ENCODE measurements at regions not wholly inside any gene's neighbourhood (a gene's known extent, or its start where the extent isn't known, plus 50 kb on each side); places are given as distances from the start of the nearest gene placed in this dataset.

- no peak for TF ChIP-seq CTCF (conservative IDR thresholded peaks at IDR 0.05; ENCODE audit: low read depth, low read length)
- DNase-seq (ENCODE audit: low read depth) = no peak
Measured at GRCh38 chr4:145339075-145339725, 142.5 kb upstream of the SMAD1 start.

GRCh38 chr4:145338568-145338967 is 143.1 kb upstream of the SMAD1 start:
- no peak for DNase-seq (ENCODE audit: low read depth)
- no peak for TF ChIP-seq CTCF (conservative IDR thresholded peaks at IDR 0.05; ENCODE audit: low read depth, low read length)
- no peak overlapping the region for H3K4me3 ChIP-seq (ENCODE audit: low read length)

More at GRCh38 chr4:145339075-145339725, 142.5 kb upstream of the SMAD1 start:
- H3K4me3 ChIP-seq (ENCODE audit: low read length) = no peak overlapping the region

- TF ChIP-seq CTCF (conservative IDR thresholded peaks at IDR 0.05; ENCODE audit: low read depth, low read length) = no peak
- DNase-seq (ENCODE audit: low read depth) = no peak
- no peak overlapping the region for H3K4me3 ChIP-seq (ENCODE audit: low read length)
Measured at GRCh38 chr4:145337391-145337790, 144.3 kb upstream of the SMAD1 start.

GRCh38 chr4:145333786-145334185 is 147.9 kb upstream of the SMAD1 start:
- no peak for DNase-seq (ENCODE audit: low read depth)
- H3K4me3 ChIP-seq (ENCODE audit: low read length) = no peak overlapping the region
- TF ChIP-seq CTCF (conservative IDR thresholded peaks at IDR 0.05; ENCODE audit: low read depth, low read length) = no peak

- DNase-seq (ENCODE audit: low read depth) = no peak
- no peak overlapping the region for H3K4me3 ChIP-seq (ENCODE audit: low read length)
- no peak for TF ChIP-seq CTCF (conservative IDR thresholded peaks at IDR 0.05; ENCODE audit: low read depth, low read length)
Measured at GRCh38 chr4:145326491-145326890, 146.1 kb upstream of the OTUD4 start.

GRCh38 chr4:145324161-145324560 is 143.8 kb upstream of the OTUD4 start:
- TF ChIP-seq CTCF (conservative IDR thresholded peaks at IDR 0.05; ENCODE audit: low read depth, low read length) = no peak
- no peak for DNase-seq (ENCODE audit: low read depth)
- no peak overlapping the region for H3K4me3 ChIP-seq (ENCODE audit: low read length)

GRCh38 chr4:145320294-145320693 is 139.9 kb upstream of the OTUD4 start:
- H3K4me3 ChIP-seq (ENCODE audit: low read length) = no peak overlapping the region
- no peak for DNase-seq (ENCODE audit: low read depth)
- no peak for TF ChIP-seq CTCF (conservative IDR thresholded peaks at IDR 0.05; ENCODE audit: low read depth, low read length)

All from retinal pigment epithelial cell (primary cell).